ENCODE measurements at regions not wholly inside any gene's neighbourhood (a gene's known extent, or its start where the extent isn't known, plus 50 kb on each side); places are given as distances from the start of the nearest gene placed in this dataset.

- TF ChIP-seq, protein P1, sequence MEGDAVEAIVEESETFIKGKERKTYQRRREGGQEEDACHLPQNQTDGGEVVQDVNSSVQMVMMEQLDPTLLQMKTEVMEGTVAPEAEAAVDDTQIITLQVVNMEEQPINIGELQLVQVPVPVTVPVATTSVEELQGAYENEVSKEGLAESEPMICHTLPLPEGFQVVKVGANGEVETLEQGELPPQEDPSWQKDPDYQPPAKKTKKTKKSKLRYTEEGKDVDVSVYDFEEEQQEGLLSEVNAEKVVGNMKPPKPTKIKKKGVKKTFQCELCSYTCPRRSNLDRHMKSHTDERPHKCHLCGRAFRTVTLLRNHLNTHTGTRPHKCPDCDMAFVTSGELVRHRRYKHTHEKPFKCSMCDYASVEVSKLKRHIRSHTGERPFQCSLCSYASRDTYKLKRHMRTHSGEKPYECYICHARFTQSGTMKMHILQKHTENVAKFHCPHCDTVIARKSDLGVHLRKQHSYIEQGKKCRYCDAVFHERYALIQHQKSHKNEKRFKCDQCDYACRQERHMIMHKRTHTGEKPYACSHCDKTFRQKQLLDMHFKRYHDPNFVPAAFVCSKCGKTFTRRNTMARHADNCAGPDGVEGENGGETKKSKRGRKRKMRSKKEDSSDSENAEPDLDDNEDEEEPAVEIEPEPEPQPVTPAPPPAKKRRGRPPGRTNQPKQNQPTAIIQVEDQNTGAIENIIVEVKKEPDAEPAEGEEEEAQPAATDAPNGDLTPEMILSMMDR (conservative IDR thresholded peaks at IDR 0.05) = no peak
- no peak for TF ChIP-seq EZH2 (IDR thresholded peaks at IDR 0.05; ENCODE audit: low read depth)
Observed at GRCh38 chr3:127337911-127338531, 50.2 kb upstream of the PRR20G start.
